ENCODE measurements at regions not wholly inside any gene's neighbourhood (a gene's known extent, or its start where the extent isn't known, plus 50 kb on each side); places are given as distances from the start of the nearest gene placed in this dataset.

- Histone ChIP-seq H3K4me3 (no peak overlapping the region), H3K4me1 (replicated peaks in 1 of 2) (peaks cover 4 to 9% of the 10 kb centered on the region in 2 donors), H3K27ac (no peak overlapping the region)
- WGBS, 10 experiments, result 70 to 96% (median 93%) methylated on average over 3 to 6 of the region's 6 CpGs; no CpG with 5 or more reads in 3 of the 10 experiments
- no peak for ATAC-seq (replicated peaks in 6 of 8)
- in situ Hi-C loops (cut with MboI; ENCODE audit: low pct_unique_long_range_greater_than_20kb in 2 of 9, low sequenced_read_pairs in 9 of 9, unreplicated experiment in 9 of 9), result no loop called here
Measured at GRCh38 chr6:14423955-14424354, 306.4 kb downstream of the CD83 start.

GRCh38 chr6:14425805-14426204 is 308.2 kb downstream of the CD83 start:
- WGBS, 10 experiments, result 72 to 100% (median 90%) methylated on average over 2 to 6 of the region's 6 CpGs; no CpG with 5 or more reads in 1 of the 10 experiments
- peaks cover 4 to 9% of the 10 kb centered on the region in 2 donors for H3K4me1 ChIP-seq (replicated peaks in 1 of 2)
- ATAC-seq (replicated peaks in 6 of 8), result no peak
- in situ Hi-C loops (cut with MboI; ENCODE audit: low pct_unique_long_range_greater_than_20kb in 2 of 9, low sequenced_read_pairs in 9 of 9, unreplicated experiment in 9 of 9), result no loop called here
- H3K4me3 ChIP-seq, result no peak overlapping the region
- H3K27ac ChIP-seq, result no peak overlapping the region

- in situ Hi-C loops (cut with MboI; ENCODE audit: low pct_unique_long_range_greater_than_20kb in 2 of 9, low sequenced_read_pairs in 9 of 9, unreplicated experiment in 9 of 9), result no loop called here
- no peak overlapping the region for H3K4me3 ChIP-seq
- peaks cover 4 to 9% of the 10 kb centered on the region in 2 donors for H3K4me1 ChIP-seq (replicated peaks in 1 of 2)
- no peak overlapping the region for H3K27ac ChIP-seq
- 88 to 100% (median 100%) methylated on average over 1 to 2 of the region's 2 CpGs; no CpG with 5 or more reads in 1 of the 10 experiments for WGBS, 10 experiments
- no peak for ATAC-seq (replicated peaks in 6 of 8)
Measured at GRCh38 chr6:14426281-14426680, 308.7 kb downstream of the CD83 start.

GRCh38 chr6:14428269-14428668 is 310.7 kb downstream of the CD83 start:
- H3K4me3 ChIP-seq, result no peak overlapping the region
- 57 to 100% (median 80%) methylated on average over 1 to 3 of the region's 3 CpGs; no CpG with 5 or more reads in 3 of the 10 experiments for WGBS, 10 experiments

GRCh38 chr6:14429396-14429795 is 311.8 kb downstream of the CD83 start:
- H3K4me3 ChIP-seq, result no peak overlapping the region
- H3K27ac ChIP-seq, result no peak overlapping the region
- H3K4me1 ChIP-seq (replicated peaks in 1 of 2), result peaks cover 2 to 4% of the 10 kb centered on the region in 2 donors
- in situ Hi-C loops (cut with MboI; ENCODE audit: low pct_unique_long_range_greater_than_20kb in 2 of 9, low sequenced_read_pairs in 9 of 9, unreplicated experiment in 9 of 9), result no loop called here
- 59 to 97% (median 85%) methylated on average over 1 to 10 of the region's 10 CpGs; no CpG with 5 or more reads in 2 of the 10 experiments for WGBS, 10 experiments
- ATAC-seq (replicated peaks in 6 of 8), result no peak

More at GRCh38 chr6:14428269-14428668, 310.7 kb downstream of the CD83 start:
- no peak overlapping the region for H3K27ac ChIP-seq
- in situ Hi-C loops (cut with MboI; ENCODE audit: low pct_unique_long_range_greater_than_20kb in 2 of 9, low sequenced_read_pairs in 9 of 9, unreplicated experiment in 9 of 9), result no loop called here
- no peak for ATAC-seq (replicated peaks in 6 of 8)
- peaks cover 4 to 7% of the 10 kb centered on the region in 2 donors for H3K4me1 ChIP-seq (replicated peaks in 1 of 2)

- Histone ChIP-seq H3K27ac (no peak overlapping the region), H3K4me3 (no peak overlapping the region), H3K4me1 (replicated peaks in 1 of 2) (peaks cover 2 to 4% of the 10 kb centered on the region in 2 donors)
- 80 to 100% (median 100%) methylated on average over 1 to 2 of the region's 2 CpGs; no CpG with 5 or more reads in 1 of the 10 experiments for WGBS, 10 experiments
- in situ Hi-C loops (cut with MboI; ENCODE audit: low pct_unique_long_range_greater_than_20kb in 2 of 9, low sequenced_read_pairs in 9 of 9, unreplicated experiment in 9 of 9), result no loop called here
- no peak for ATAC-seq (replicated peaks in 6 of 8)
Measured at GRCh38 chr6:14430218-14430617, 312.6 kb downstream of the CD83 start.

- Histone ChIP-seq H3K4me3 (no peak overlapping the region), H3K4me1 (replicated peaks in 1 of 2) (peaks cover 4% of the 10 kb centered on the region in 2 donors), H3K27ac (no peak overlapping the region)
- peak in 3 of 8 experiments; percentile 83 to 97 (median 94) for ATAC-seq (replicated peaks in 6 of 8)
- WGBS, 10 experiments, result 49 to 100% (median 86%) methylated on average over 2 to 12 of the region's 14 CpGs
- in situ Hi-C loops (cut with MboI; ENCODE audit: low pct_unique_long_range_greater_than_20kb in 2 of 9, low sequenced_read_pairs in 9 of 9, unreplicated experiment in 9 of 9), result no loop called here
Measured at GRCh38 chr6:14431385-14432330, 314.1 kb downstream of the CD83 start.

GRCh38 chr6:14434916-14435690 is 317.5 kb downstream of the CD83 start:
- peaks cover 5 to 6% of the 10 kb centered on the region in 2 donors for H3K4me1 ChIP-seq (replicated peaks in 1 of 2)
- ATAC-seq (replicated peaks in 6 of 8), result peak in 1 of 8 experiments; percentile 39
- H3K27ac ChIP-seq, result no peak overlapping the region
- in situ Hi-C loops (cut with MboI; ENCODE audit: low pct_unique_long_range_greater_than_20kb in 2 of 9, low sequenced_read_pairs in 9 of 9, unreplicated experiment in 9 of 9), result no loop called here
- 40 to 100% (median 75%) methylated on average over 1 to 2 of the region's 3 CpGs for WGBS, 10 experiments
- no peak overlapping the region for H3K4me3 ChIP-seq

GRCh38 chr6:14436592-14437132 is 319.1 kb downstream of the CD83 start:
- Histone ChIP-seq H3K27ac (no peak overlapping the region), H3K4me3 (no peak overlapping the region), H3K4me1 (replicated peaks in 1 of 2) (peaks cover 18 to 21% of the 10 kb centered on the region in 2 donors)
- peak in 1 of 8 experiments; percentile 87 for ATAC-seq (replicated peaks in 6 of 8)
- WGBS, 10 experiments, result 60 to 100% (median 76%) methylated on average over 1 to 3 of the region's 3 CpGs; no CpG with 5 or more reads in 2 of the 10 experiments
- in situ Hi-C loops (cut with MboI; ENCODE audit: low pct_unique_long_range_greater_than_20kb in 2 of 9, low sequenced_read_pairs in 9 of 9, unreplicated experiment in 9 of 9), result no loop called here

- no peak overlapping the region for H3K4me3 ChIP-seq
- 40 to 91% (median 69%) methylated on average over 1 to 5 of the region's 5 CpGs; no CpG with 5 or more reads in 4 of the 10 experiments for WGBS, 10 experiments
- H3K27ac ChIP-seq, result no peak overlapping the region
- peaks cover 31 to 35% of the 10 kb centered on the region in 2 donors for H3K4me1 ChIP-seq (replicated peaks in 1 of 2)
- in situ Hi-C loops (cut with MboI; ENCODE audit: low pct_unique_long_range_greater_than_20kb in 2 of 9, low sequenced_read_pairs in 9 of 9, unreplicated experiment in 9 of 9), result no loop called here
- ATAC-seq (replicated peaks in 6 of 8), result no peak
Measured at GRCh38 chr6:14439419-14439818, 321.8 kb downstream of the CD83 start.

- ATAC-seq (replicated peaks in 6 of 8), result no peak
- Histone ChIP-seq H3K4me1 (replicated peaks in 1 of 2) (peaks cover 30 to 41% of the 10 kb centered on the region in 2 donors), H3K4me3 (no peak overlapping the region), H3K27ac (no peak overlapping the region)
- 13 to 100% (median 77%) methylated on average over 1 to 4 of the region's 4 CpGs for WGBS, 10 experiments
- in situ Hi-C loops (cut with MboI; ENCODE audit: low pct_unique_long_range_greater_than_20kb in 2 of 9, low sequenced_read_pairs in 9 of 9, unreplicated experiment in 9 of 9), result no loop called here
Measured at GRCh38 chr6:14440215-14440910, 322.8 kb downstream of the CD83 start.

All from motor neuron (in vitro differentiated cells).